PC-3 (cell line): ENCODE measurements at regions not wholly inside any gene's neighbourhood (a gene's known extent, or its start where the extent isn't known, plus 50 kb on each side); places are given as distances from the start of the nearest gene placed in this dataset.

Experiments used
- ATAC-seq: fragments of 200-7000 bp; cut with Tn5 transposase; 2 replicates; pipeline ENCODE4 v1.9.1; 2020; ENCODE audit warnings: mild to moderate bottlenecking, moderate library complexity
- BruUV-seq: library from RNA; stranded (reverse); fragments of 400-500 nt; replicated peaks from 2 replicates; lab custom pipeline; 2021; lab: Mats Ljungman, UMichigan
- CTCF ChIA-PET: fragments of 300-600 bp; sonication (Branson Sonifier 250); formaldehyde crosslinking; loops from one replicate; lab custom pipeline; 2022; ENCODE audit warnings: antibody characterized with exemption; lab: Charles Lee
- POLR2A ChIA-PET: fragments of 300-600 bp; sonication (Branson Sonifier 250); formaldehyde crosslinking; loops from one replicate; lab custom pipeline; 2022; ENCODE audit warnings: antibody characterized with exemption; ENCODE audit not compliant: unreplicated experiment; lab: Charles Lee
- DNase-seq: peaks from one replicate; pipeline ENCODE4 v3.0.0-alpha.2; 2015
- H2AFZ ChIP-seq: fragments of 300-600 bp; sonication (generic); 2 replicates; pipeline ENCODE4 v1.6.0; 2016; ENCODE audit warnings: antibody characterized with exemption, low read length
- H3F3A ChIP-seq: fragments of 300-600 bp; sonication (generic); one replicate; pipeline ENCODE4 v1.6.0; 2017; ENCODE audit warnings: antibody characterized with exemption, low read length, control low read depth, mild to moderate bottlenecking; ENCODE audit not compliant: unreplicated experiment
- H3K27ac ChIP-seq: fragments of 300-600 bp; sonication (generic); 2 replicates; pipeline ENCODE4 v1.5.1; 2016; ENCODE audit warnings: mild to moderate bottlenecking, low read length
- H3K27me3 ChIP-seq: fragments of 300-600 bp; sonication (generic); 2 replicates; pipeline ENCODE4 v1.6.1; 2016; ENCODE audit warnings: low read length, mixed read lengths
- H3K36me3 ChIP-seq: fragments of 300-600 bp; sonication (generic); 2 replicates; pipeline ENCODE4 v1.6.1; 2016; ENCODE audit warnings: low read depth, mixed run types, low read length, mixed read lengths
- H3K4me1 ChIP-seq: fragments of 300-600 bp; sonication (generic); 2 replicates; pipeline ENCODE4 v1.5.1; 2016; ENCODE audit warnings: low read length; ENCODE audit not compliant: insufficient read depth
- H3K4me2 ChIP-seq: fragments of 300-600 bp; sonication (generic); 2 replicates; pipeline ENCODE4 v1.6.0; 2016; ENCODE audit warnings: low read length
- H3K4me3 ChIP-seq: fragments of 300-600 bp; sonication (generic); 2 replicates; pipeline ENCODE4 v1.5.1; 2016; ENCODE audit warnings: mild to moderate bottlenecking, low read length, mixed read lengths
- H3K79me2 ChIP-seq: fragments of 300-600 bp; sonication (generic); 2 replicates; pipeline ENCODE4 v1.6.1; 2017; ENCODE audit warnings: low read length, mixed read lengths
- H3K9ac ChIP-seq: fragments of 300-600 bp; sonication (generic); 2 replicates; pipeline ENCODE4 v1.6.0; 2016; ENCODE audit warnings: mild to moderate bottlenecking, low read length
- H3K9me2 ChIP-seq: fragments of 300-600 bp; sonication (generic); replicated peaks from 2 replicates; pipeline ENCODE4 v1.6.1; 2016; ENCODE audit warnings: mixed run types, low read length, mixed read lengths
- H3K9me3 ChIP-seq: fragments of 300-600 bp; sonication (generic); 2 replicates; pipeline ENCODE4 v1.6.1; 2016; ENCODE audit warnings: low read length, mixed read lengths
- H4K20me1 ChIP-seq: fragments of 300-600 bp; sonication (generic); 2 replicates; pipeline ENCODE4 v1.6.1; 2016; ENCODE audit warnings: low read length, mixed read lengths
- CTCF ChIP-seq: fragments of 300-600 bp; sonication (generic); conservative IDR thresholded peaks from 2 replicates; pipeline ENCODE4 v1.5.1; 2017; ENCODE audit warnings: antibody characterized with exemption, low read depth, mild to moderate bottlenecking, low read length
- EZH2 ChIP-seq: fragments of 300-600 bp; sonication (generic); IDR thresholded peaks from one replicate; pipeline ENCODE4 v1.6.1; 2017; ENCODE audit warnings: antibody characterized with exemption, mild to moderate bottlenecking, low read length; ENCODE audit not compliant: unreplicated experiment
- EZH2phosphoT487 ChIP-seq: fragments of 300-600 bp; sonication (generic); IDR thresholded peaks from 2 replicates; pipeline ENCODE4 v1.6.1; 2018; ENCODE audit warnings: mild to moderate bottlenecking, antibody characterized with exemption, low read length, borderline replicate concordance
- intact Hi-C: fragments of 100-400 bp; cut with micrococcal nuclease; formaldehyde crosslinking; loops from 2 replicates; pipeline ENCODE4 v1.9.0; 2023

GRCh38 chr2:207253666-207254345 is 88.1 kb upstream of the KLF7 start:
- ChIA-PET POLR2A (no interaction called here), CTCF (interaction anchor here (0.6 kb wide), 1 partner anchor 217 kb away, joined by 3 read pairs; no protein-coding TSS in a partner anchor)
- no peaks in the 10 kb centered on the region for H3K9me3 ChIP-seq
- peaks cover 4% of the 10 kb centered on the region for H3F3A ChIP-seq
- H3K79me2 ChIP-seq = no peaks in the 10 kb centered on the region
- no peak overlapping the region for H3K4me3 ChIP-seq
- intact Hi-C loops = no loop called here
- peak overlapping the region; percentile 46; the same call in 1 of the 2 replicates for H3K27ac ChIP-seq
- H3K36me3 ChIP-seq = no peaks in the 10 kb centered on the region
- no peaks in the 10 kb centered on the region for H4K20me1 ChIP-seq
- no peaks in the 10 kb centered on the region for H3K27me3 ChIP-seq
- DNase-seq = peak; percentile 85
- H2AFZ ChIP-seq = no peak overlapping the region
- no peaks in the 10 kb centered on the region for H3K9me2 ChIP-seq
- peaks cover 85% of the 10 kb centered on the region for H3K4me1 ChIP-seq
- peak overlapping the region; percentile 42 for H3K4me2 ChIP-seq
- TF ChIP-seq EZH2 (no peak), CTCF (no peak), EZH2phosphoT487 (no peak)
- no peak for ATAC-seq
- BruUV-seq = no TSS peak
- no peak overlapping the region for H3K9ac ChIP-seq

GRCh38 chr2:207254591-207255464 is 89.1 kb upstream of the KLF7 start:
- Histone ChIP-seq H3K9ac (no peak overlapping the region), H3K27ac (peak overlapping the region; percentile 46), H3F3A (peaks cover 4% of the 10 kb centered on the region), H4K20me1 (no peaks in the 10 kb centered on the region), H3K79me2 (no peaks in the 10 kb centered on the region), H3K27me3 (no peaks in the 10 kb centered on the region), H3K4me1 (peaks cover 85% of the 10 kb centered on the region), H3K9me2 (no peaks in the 10 kb centered on the region), H2AFZ (peak overlapping the region; percentile 31; the same call in 1 of the 2 replicates), H3K4me3 (no peak overlapping the region), H3K4me2 (peak overlapping the region; percentile 42), H3K36me3 (no peaks in the 10 kb centered on the region), H3K9me3 (no peaks in the 10 kb centered on the region)
- intact Hi-C loops = loop anchor here (5.0 kb wide), 1 partner anchor 273 kb away; no protein-coding TSS in a partner anchor
- peak; percentile 57 for DNase-seq
- ChIA-PET CTCF (interaction anchor here (0.6 kb wide), 1 partner anchor 216 kb away, joined by 3 read pairs; no protein-coding TSS in a partner anchor), POLR2A (interaction anchor here (0.7 kb wide), 1 partner anchor 35 kb away, joined by 4 read pairs; no protein-coding TSS in a partner anchor)
- no TSS peak for BruUV-seq
- peak; percentile 7 for ATAC-seq
- no peak for TF ChIP-seq EZH2phosphoT487
- no peak for TF ChIP-seq CTCF
- TF ChIP-seq EZH2 = no peak
